Thoracic aorta (tissue), 2 donors: ENCODE measurements at regions not wholly inside any gene's neighbourhood (a gene's known extent, or its start where the extent isn't known, plus 50 kb on each side); places are given as distances from the start of the nearest gene placed in this dataset.

Source experiments
- ATAC-seq: fragments of 150-250 bp; one replicate; pipeline ENCODE4 v1.8.0; 2017; ENCODE audit warnings: low read depth; ENCODE audit not compliant: insufficient number of reproducible peaks, low FRiP score
- DNase-seq: peaks from one replicate; pipeline ENCODE4 v3.0.0-alpha.2; 2020; ENCODE audit warnings: low spot score
- H3K27ac ChIP-seq, 2 donors: fragments of 200-600 bp; sonication (generic); 1 replicate in 1 of 2; 2 replicates in 1 of 2; pipeline ENCODE4 v1.5.1; 2016; ENCODE audit warnings: mild to moderate bottlenecking in 2 of 2, moderate library complexity in 2 of 2
- H3K27me3 ChIP-seq: fragments of 200-600 bp; sonication (generic); replicated peaks from 2 replicates; pipeline ENCODE4 v1.6.0; 2016; ENCODE audit warnings: mild to moderate bottlenecking; ENCODE audit not compliant: insufficient read depth
- H3K36me3 ChIP-seq: fragments of 200-600 bp; sonication (generic); one replicate; pipeline ENCODE4 v1.5.1; 2016
- H3K4me1 ChIP-seq, 2 donors: fragments of 200-600 bp; sonication (generic); 1 replicate in 1 of 2; 2 replicates in 1 of 2; pipeline versions ENCODE4 v1.5.1 to v1.6.0; 2016; ENCODE audit warnings: low read depth in 2 of 2, mild to moderate bottlenecking in 1 of 2; ENCODE audit not compliant: control insufficient read depth in 1 of 2
- H3K4me3 ChIP-seq: fragments of 200-600 bp; sonication (generic); 2 replicates; pipeline ENCODE4 v1.5.1; 2016; ENCODE audit warnings: mild to moderate bottlenecking
- H3K9me3 ChIP-seq: fragments of 200-600 bp; sonication (generic); 2 replicates; pipeline ENCODE4 v1.5.1; 2016
- CTCF ChIP-seq: fragments of 200-600 bp; sonication (generic); IDR thresholded peaks from one replicate; pipeline ENCODE4 v1.5.1; 2019; ENCODE audit warnings: antibody characterized with exemption

DNA sequence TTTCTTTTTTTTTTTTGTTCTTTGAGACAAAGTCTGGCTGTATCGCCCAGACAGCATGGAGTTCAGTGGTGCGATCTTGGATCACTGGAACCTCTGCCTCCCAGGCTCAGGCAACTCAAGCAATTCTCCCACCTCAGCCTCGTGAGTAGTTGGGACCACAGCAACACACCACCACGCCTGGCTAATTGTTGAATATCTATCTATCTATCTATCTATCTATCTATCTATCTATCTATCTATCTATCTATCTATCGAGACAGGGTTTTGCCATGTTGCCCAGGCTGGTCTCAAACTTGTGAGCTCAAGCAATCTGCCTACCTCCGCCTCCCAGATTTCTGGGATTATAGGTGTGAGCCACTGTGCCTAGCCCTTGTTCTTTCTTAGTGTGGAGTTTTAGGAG, 143.3 kb upstream of the DPH6 start:
- Histone ChIP-seq H3K36me3 (no peaks in the 10 kb centered on the region), H3K4me3 (no peak overlapping the region), H3K9me3 (no peaks in the 10 kb centered on the region), H3K4me1 (peaks cover 33 to 46% of the 10 kb centered on the region in 2 donors), H3K27me3 (no peaks in the 10 kb centered on the region), H3K27ac (peak overlapping the region in 1 of 2 donors; percentile 93)
- no peak for ATAC-seq
- TF ChIP-seq CTCF, result no peak
- DNase-seq, result no peak

GRCh38 chr15:35690089-35690488, 144.1 kb upstream of the DPH6 start:
- Histone ChIP-seq H3K36me3 (no peaks in the 10 kb centered on the region), H3K9me3 (no peaks in the 10 kb centered on the region), H3K27me3 (no peaks in the 10 kb centered on the region), H3K27ac (peak overlapping the region; percentile 81 to 93), H3K4me3 (peak overlapping the region; percentile 51), H3K4me1 (peaks cover 33 to 50% of the 10 kb centered on the region in 2 donors)
- ATAC-seq, result no peak
- no peak for DNase-seq
- TF ChIP-seq CTCF, result no peak

DNA sequence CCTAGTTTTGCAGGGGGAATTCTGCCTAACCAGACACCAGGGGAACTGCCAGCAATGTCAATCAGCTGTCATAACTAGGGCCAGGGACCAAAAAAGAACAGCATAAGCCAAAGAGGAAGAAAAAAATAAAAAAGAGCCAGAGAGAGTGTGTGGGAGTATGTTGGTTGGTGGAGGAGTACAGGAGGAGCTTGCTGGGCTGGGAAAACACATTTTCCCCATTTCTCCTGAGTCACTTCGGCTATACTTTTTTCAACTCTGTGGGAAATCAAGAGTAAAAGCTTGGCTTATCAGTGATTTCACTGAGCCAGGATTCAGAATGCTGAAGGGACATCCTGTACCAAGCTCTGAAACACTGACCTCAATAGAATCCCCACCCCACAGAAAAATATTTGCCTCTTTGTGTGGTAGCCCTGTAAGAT, 144.7 kb upstream of the DPH6 start:
- Histone ChIP-seq H3K9me3 (no peaks in the 10 kb centered on the region), H3K36me3 (no peaks in the 10 kb centered on the region), H3K4me1 (peaks cover 33 to 50% of the 10 kb centered on the region in 2 donors), H3K4me3 (peak overlapping the region; percentile 51), H3K27me3 (no peaks in the 10 kb centered on the region), H3K27ac (peak overlapping the region; percentile 82 to 93)
- ATAC-seq, result peak; percentile 90
- no peak for DNase-seq
- TF ChIP-seq CTCF, result no peak

DNA sequence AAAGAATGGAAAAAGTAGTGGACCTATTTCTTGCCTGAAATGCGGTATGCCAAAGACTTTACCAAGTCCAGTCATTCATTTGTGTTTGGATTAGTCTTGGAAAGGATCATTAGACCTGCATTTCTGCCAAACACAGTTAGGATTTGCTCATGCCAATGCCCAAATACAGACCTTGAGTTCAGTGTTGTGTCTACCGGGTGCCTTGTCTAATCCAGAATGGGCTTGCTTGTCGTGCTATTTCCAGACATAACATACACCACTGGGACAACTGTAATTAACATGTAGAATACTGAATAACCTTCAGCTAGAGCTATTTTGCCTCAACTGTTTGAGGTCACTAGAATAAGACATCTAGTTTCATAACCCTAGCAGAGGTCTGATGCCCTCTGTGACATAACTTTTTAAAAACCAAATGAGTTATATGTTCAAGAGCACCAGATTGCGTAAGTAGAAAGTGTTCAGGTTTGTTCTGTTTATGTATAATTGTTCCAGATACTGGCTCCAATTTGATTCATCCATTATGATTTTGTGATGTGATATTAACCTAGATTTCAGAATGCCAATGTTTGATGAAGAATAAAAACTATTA, 145.3 kb upstream of the DPH6 start:
- Histone ChIP-seq H3K4me1 (peaks cover 33 to 50% of the 10 kb centered on the region in 2 donors), H3K27me3 (no peaks in the 10 kb centered on the region), H3K36me3 (no peaks in the 10 kb centered on the region), H3K9me3 (no peaks in the 10 kb centered on the region), H3K27ac (peak overlapping the region; percentile 82 to 93), H3K4me3 (no peak overlapping the region)
- DNase-seq (no peak), ATAC-seq (peak; percentile 78)
- no peak for TF ChIP-seq CTCF

- ATAC-seq, result no peak
- TF ChIP-seq CTCF, result no peak
- no peaks in the 10 kb centered on the region for H3K9me3 ChIP-seq
- peaks cover 35 to 56% of the 10 kb centered on the region in 2 donors for H3K4me1 ChIP-seq
- no peak for DNase-seq
- no peaks in the 10 kb centered on the region for H3K36me3 ChIP-seq
- H3K4me3 ChIP-seq, result no peak overlapping the region
- H3K27me3 ChIP-seq, result no peaks in the 10 kb centered on the region
- H3K27ac ChIP-seq, result peak overlapping the region; percentile 82 to 93
These were observed 146.2 kb upstream of the DPH6 start for GRCh38 chr15:35691891-35692867.
